ENCODE measurements at regions not wholly inside any gene's neighbourhood (a gene's known extent, or its start where the extent isn't known, plus 50 kb on each side); places are given as distances from the start of the nearest gene placed in this dataset.

- Mint-ChIP-seq H3K9me3 (no peaks in the 10 kb centered on the region), H3K27me3 (ENCODE audit: low read depth) (no peaks in the 10 kb centered on the region), H3K4me3 (no peak overlapping the region), H3K36me3 (ENCODE audit: insufficient read depth in 1 of 3, low read depth in 3 of 3) (no peaks in the 10 kb centered on the region), H3K27ac (peak overlapping the region; percentile 13 to 52 (median 42); a peak in 3 of 7 replicates), H3K4me1 (peaks cover 9% of the 10 kb centered on the region in 2 experiments)
- H2BK120ac ChIP-seq (ENCODE audit: low read depth, low read length, poor library complexity, severe bottlenecking) = no peak overlapping the region
- H2AFZ ChIP-seq (ENCODE audit: low read length) = no peak overlapping the region
- H2BK5ac ChIP-seq (ENCODE audit: insufficient read length, low read length) = no peak overlapping the region
- H3T11ph ChIP-seq (ENCODE audit: low read length) = no peak overlapping the region
- H3K79me1 ChIP-seq (ENCODE audit: insufficient read depth, low read depth, low read length, poor library complexity, severe bottlenecking) = no peaks in the 10 kb centered on the region
- DNase-seq = no peak
- H4K5ac ChIP-seq (ENCODE audit: insufficient read length, low read depth, low read length) = no peak overlapping the region
- no peak overlapping the region for H4K8ac ChIP-seq (replicated peaks; ENCODE audit: insufficient read length, low read depth, low read length)
- H3K23ac ChIP-seq (ENCODE audit: insufficient read length, low read depth, low read length) = no peak overlapping the region
- H3K4me2 ChIP-seq (ENCODE audit: insufficient read depth, insufficient read length, low read length) = no peak overlapping the region
- H4K20me1 ChIP-seq (ENCODE audit: control insufficient read depth, insufficient read depth, insufficient read length) = no peaks in the 10 kb centered on the region
- H3K9ac ChIP-seq (ENCODE audit: extremely low read depth, insufficient read length, low read length) = no peak overlapping the region
- no peak overlapping the region for H3K27ac ChIP-seq (ENCODE audit: insufficient read length, low read depth, low read length)
- no peaks in the 10 kb centered on the region for H3K79me2 ChIP-seq (ENCODE audit: insufficient read depth, low read length)
- no peaks in the 10 kb centered on the region for H3K23me2 ChIP-seq (ENCODE audit: insufficient read length, low read depth, low read length, poor library complexity, severe bottlenecking)
- H3K27me3 ChIP-seq (ENCODE audit: insufficient read depth, low read length) = no peaks in the 10 kb centered on the region
- H3K18ac ChIP-seq (ENCODE audit: insufficient read length, low read depth, low read length) = no peak overlapping the region
- no peaks in the 10 kb centered on the region for H3K9me3 ChIP-seq (ENCODE audit: control insufficient read depth, low read depth, low read length)
- H4K91ac ChIP-seq (ENCODE audit: insufficient read length, low read depth, low read length) = no peak overlapping the region
- H2BK15ac ChIP-seq (ENCODE audit: low read depth, low read length) = no peak overlapping the region
- no peak overlapping the region for H3K14ac ChIP-seq (ENCODE audit: insufficient read depth, low read length)
- H2AK5ac ChIP-seq (ENCODE audit: insufficient read length, low read length) = no peak overlapping the region
- no peak overlapping the region for H2BK20ac ChIP-seq (ENCODE audit: low read depth, low read length, poor library complexity, severe bottlenecking)
- no peak overlapping the region for H3K56ac ChIP-seq (ENCODE audit: insufficient read length, low read depth, low read length)
- no peaks in the 10 kb centered on the region for H3K4me1 ChIP-seq (ENCODE audit: insufficient read depth, low read length)
- no peak for TF ChIP-seq CTCF (conservative IDR thresholded peaks at IDR 0.05)
- no peak overlapping the region for H2BK12ac ChIP-seq (ENCODE audit: insufficient read length, low read depth, low read length)
- no CpG with 5 or more reads among the region's 6 CpGs for WGBS (ENCODE audit: extremely low coverage, insufficient read length, low lambda C conversion rate)
- H3K4ac ChIP-seq (ENCODE audit: low read depth, low read length) = no peak overlapping the region
Measured at GRCh38 chr13:59099182-59099974, 1064.3 kb downstream of the DIAPH3 start.
